Stimulated activated CD8-positive, alpha-beta memory T cell treated with anti-CD3 and anti-CD28 coated beads, Interleukin-7, amount 100 ng/mL, for 24 hours (primary cell): ENCODE measurements at regions not wholly inside any gene's neighbourhood (a gene's known extent, or its start where the extent isn't known, plus 50 kb on each side); places are given as distances from the start of the nearest gene placed in this dataset.
"Not testable (repeated sequence)": the region's sequence is repeated elsewhere in the genome, so short reads cannot be mapped to it uniquely, and the experiment has no call there.

ENCODE experiments used
- DNase-seq: peaks from one replicate; pipeline ENCODE4 v3.0.0-alpha.2; 2020; ENCODE audit warnings: low read depth

GRCh38 chr1:166305371-166305770, 138.6 kb upstream of the FAM78B start:
- DNase-seq = no peak

- DNase-seq = no peak
Measured at GRCh38 chr1:166307261-166308188, 140.7 kb upstream of the FAM78B start.

GRCh38 chr1:166316306-166316705, 149.5 kb upstream of the FAM78B start:
- DNase-seq = not testable (repeated sequence)

DNA sequence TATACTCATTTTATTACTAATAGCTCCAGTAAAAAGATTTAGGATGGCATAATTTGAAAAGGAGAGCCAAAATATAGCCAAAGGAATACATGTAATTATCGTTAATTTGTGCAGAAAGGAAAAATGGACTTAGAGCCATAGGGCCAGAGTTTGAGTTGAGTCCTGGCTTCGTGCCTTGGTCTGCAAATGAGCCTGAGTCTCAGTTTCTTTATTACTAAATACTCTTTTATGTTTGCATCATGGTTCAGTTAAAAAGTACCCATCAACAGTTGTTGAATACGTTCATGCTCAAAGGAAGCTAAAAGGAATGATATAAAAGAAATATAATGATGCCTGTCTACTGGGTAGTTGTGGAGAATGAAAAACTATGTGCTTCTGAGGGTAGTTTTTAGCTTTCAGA, 155.7 kb upstream of the FAM78B start:
- DNase-seq = no peak

- no peak for DNase-seq
Measured at GRCh38 chr1:166327886-166328285, 161.1 kb upstream of the FAM78B start.

DNA sequence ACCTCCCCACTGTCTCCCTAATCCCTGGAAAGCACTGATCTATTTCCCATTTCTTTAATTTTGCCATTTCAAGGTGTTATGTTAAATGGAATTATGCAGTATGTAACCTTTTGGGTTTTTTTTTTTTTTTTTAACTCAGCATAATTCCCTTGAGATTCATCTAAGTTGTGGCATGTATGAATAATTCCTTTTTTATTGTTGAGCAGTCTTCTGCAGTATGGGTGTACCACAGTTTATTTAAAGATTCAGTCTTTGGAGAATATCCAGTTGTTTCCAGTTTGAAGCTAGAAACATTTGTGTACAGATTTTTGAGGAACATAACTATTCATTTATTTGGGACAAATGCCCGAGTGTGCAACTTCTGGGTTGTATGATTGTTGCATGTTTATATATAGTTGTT, 162.2 kb upstream of the FAM78B start:
- no peak for DNase-seq

GRCh38 chr1:166330096-166330495, 163.3 kb upstream of the FAM78B start:
- no peak for DNase-seq

DNA sequence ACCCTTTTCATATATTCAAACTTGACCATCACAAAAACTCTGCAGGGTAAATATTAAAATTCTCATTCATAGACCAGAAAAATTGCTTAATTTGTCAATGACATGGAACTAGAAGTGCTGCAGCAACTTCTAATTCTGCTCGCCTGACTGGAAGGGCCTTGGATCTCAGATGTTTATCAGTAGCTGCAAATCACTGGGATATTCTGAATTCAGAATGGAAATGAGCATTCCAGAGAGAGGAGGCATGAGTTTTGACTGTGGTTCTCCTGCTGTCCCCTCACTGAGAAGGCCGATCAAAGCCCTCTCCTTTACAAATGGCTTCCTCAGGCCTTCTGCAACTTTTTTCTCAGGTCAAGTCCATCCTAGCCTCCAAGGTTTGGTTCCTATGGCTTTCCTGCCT, 171.3 kb upstream of the FAM78B start:
- DNase-seq = no peak

GRCh38 chr1:166340709-166341108, 173.9 kb upstream of the FAM78B start:
- no peak for DNase-seq

DNA sequence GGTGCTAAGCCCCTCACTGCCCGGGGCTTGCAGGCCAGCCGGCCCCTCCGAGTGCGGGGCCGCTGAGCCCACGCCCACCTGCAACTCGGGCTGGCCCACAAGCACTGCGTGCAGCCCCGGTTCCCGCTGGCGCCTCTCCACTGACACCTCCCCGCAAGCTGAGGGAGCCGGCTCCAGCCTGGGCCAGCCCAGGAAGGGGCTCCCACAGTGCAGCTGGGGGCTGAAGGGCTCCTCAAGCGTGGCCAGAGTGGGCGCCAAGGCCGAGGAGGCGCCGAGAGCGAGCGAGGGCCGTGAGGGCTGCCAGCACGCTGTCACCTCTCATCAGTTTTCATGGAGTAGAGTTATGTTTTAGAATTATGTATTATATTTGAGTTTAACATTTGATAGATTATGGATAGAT, 176.5 kb upstream of the FAM78B start:
- DNase-seq = no peak

DNA sequence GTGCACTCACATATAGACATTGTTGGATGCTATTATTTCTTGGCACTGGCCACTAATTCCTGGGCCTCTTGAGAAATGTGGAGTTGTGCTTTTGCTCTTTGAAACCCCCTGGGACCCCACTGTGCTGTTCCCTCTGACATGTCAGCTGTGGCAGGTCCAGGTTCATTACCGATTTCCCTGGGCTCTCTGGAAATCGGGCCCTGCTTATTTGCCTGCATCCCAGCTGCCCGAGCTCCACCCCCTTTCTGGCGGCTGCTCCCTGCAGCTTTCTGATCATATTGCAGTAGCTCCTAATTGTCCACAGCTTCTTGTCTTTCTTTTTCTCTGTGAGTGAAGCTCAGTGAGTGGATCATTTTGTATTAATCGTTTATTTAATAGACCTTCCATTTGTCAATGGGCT, 183.7 kb upstream of the FAM78B start:
- no peak for DNase-seq

DNA sequence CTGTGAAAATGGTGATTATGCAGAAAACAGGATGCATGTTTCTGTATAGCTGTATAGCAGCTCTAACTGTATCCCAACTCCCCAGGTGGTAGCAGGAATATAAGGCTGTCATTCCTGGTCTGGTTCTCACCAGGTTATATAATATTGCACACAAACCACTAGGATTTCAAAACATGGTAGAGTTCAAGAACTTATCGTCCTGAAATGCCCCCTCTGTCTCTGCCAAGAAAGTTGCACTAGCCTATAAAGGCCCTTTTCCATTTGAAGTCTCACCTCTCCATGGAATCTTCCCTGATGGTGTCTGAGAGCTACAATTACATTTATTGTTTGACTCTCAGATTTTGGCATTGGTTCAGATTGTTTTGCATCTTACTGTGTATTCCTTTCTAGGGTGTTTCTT, 184.9 kb upstream of the FAM78B start:
- no peak for DNase-seq

DNA sequence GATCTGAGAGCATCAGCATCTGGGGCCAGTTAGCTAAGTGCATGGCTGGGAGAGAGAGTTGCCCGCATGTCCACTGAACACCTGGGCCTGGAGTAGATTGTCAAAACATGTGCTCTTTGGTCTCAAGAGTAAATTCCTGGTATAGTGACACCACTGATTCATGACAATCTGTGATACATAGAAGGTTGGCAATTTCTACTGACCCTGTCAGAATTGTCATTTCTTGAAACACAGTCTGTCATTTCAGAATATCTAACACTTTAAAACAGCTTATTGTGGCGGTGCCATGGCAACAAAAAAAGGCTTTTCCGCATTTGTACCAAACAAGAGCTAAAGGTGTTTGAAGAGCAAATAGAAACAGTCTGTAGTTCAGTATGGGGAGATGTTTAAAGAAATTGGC, 186.4 kb upstream of the FAM78B start:
- no peak for DNase-seq

- DNase-seq = no peak
Measured at GRCh38 chr1:166354406-166354805, 187.6 kb upstream of the FAM78B start.

GRCh38 chr1:166365081-166365480, 198.3 kb upstream of the FAM78B start:
- DNase-seq = no peak

DNA sequence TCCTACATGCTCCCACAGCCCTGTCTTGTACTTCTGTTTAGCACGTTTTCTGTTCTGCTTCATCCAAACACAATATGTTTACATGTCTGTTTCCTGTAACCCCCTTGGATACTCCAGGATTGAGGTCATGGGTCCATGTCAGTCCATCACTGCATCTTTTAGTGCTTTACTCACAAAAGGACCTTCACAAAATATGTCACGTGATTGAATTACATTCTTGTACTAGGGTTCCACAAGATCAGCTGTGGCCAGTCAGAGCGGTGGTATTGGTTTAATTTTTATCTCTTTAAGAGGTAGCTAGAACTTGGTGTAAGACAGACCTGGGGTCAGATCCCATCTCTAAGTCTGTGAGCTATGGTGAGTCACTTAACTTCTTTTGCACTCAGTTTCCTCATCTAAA, 201.2 kb upstream of the FAM78B start:
- DNase-seq = no peak

- no peak for DNase-seq
Measured at GRCh38 chr1:166377896-166378295, 211.1 kb upstream of the FAM78B start.

DNA sequence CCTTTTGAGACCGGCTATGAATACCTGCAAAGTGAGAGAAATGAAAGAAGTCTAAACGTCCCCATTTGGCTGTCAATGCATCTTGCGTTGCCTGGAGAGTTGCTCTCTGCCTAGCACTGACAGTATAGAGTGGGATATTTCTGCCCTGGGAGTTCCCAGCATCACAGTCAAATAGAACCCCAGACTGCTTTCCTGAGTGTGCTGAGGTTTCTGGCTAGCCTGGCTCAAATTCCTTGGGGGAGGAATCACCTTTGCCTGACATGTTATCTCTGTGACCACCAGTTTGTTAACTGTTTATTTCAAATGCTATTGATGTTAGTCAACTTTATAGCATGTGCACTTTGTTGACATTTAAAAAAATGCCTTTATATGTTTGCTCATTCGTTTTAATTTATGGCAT, 212.0 kb upstream of the FAM78B start:
- no peak for DNase-seq

- DNase-seq = no peak
Measured at GRCh38 chr1:166379447-166379846, 212.6 kb upstream of the FAM78B start.

DNA sequence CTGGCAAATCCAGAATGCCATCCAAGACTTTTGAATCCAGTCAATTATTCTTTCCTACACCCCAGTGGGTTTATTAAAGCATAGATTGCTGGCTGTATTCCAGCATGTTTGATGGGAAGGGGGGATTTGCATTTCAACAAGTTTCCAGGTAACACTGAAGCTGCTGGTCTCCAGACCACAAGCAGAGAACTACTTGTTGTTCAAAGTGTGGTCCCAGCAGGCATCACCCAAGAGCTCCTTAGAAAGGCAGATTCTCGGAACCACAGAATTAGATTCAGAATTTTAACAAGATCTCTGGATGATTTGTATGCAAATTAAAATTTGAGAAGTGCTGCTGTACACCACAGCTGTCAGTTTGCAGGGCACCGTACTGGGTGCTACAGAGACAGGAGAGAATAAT, 216.3 kb upstream of the FAM78B start:
- no peak for DNase-seq

DNA sequence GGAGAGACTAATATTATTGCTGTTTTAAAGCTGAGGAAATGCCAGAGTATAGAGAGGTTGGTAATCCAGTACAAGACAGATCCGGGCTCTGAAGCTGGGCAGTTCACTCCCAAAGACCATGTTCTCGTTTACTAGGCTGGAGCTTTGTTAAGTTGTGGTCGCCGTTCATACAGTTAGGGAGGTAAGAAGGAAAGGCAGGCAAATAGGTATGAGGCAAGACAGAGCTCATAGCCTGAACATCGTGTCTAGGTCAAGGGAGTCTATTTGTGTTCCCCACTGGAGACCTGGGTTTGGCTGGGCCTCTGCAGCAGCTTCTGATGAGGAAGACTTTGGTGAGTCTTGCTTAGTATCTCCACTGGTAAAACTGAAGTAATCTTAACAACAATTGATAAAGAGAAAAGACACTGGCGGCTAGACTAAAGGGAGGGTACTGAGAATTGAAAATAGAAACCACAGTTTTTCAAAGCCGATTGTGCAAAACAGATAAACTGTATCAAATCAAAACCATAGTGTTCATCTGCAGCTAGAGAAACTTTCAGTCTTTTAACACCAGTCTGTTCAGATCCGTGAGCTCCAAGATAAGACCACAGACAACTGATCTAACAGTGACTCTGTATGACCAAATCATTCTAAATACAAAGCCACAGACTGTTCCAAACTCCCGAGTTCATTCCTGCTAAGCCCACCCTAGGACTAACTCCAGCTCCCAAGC, 217.0 kb upstream of the FAM78B start:
- no peak for DNase-seq

DNA sequence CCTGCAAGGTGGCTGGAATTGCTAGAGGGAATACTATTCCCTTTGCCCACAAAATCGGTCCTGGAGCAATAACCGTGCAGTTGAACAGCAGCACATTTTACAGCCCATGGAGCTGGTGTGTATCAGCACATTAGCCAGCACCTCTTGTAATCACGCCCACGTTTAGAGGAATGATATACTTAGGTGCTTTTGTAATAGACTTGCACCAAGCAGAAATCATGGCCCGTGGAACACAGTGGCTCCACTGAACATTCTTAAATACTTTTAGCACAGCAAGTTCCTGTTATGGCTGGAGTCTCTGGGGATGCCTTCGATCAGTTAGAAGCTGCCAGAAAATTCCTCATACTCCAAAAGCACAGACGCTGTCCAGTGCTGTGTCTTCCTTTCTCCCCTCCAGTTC, 218.1 kb upstream of the FAM78B start:
- DNase-seq = no peak

DNA sequence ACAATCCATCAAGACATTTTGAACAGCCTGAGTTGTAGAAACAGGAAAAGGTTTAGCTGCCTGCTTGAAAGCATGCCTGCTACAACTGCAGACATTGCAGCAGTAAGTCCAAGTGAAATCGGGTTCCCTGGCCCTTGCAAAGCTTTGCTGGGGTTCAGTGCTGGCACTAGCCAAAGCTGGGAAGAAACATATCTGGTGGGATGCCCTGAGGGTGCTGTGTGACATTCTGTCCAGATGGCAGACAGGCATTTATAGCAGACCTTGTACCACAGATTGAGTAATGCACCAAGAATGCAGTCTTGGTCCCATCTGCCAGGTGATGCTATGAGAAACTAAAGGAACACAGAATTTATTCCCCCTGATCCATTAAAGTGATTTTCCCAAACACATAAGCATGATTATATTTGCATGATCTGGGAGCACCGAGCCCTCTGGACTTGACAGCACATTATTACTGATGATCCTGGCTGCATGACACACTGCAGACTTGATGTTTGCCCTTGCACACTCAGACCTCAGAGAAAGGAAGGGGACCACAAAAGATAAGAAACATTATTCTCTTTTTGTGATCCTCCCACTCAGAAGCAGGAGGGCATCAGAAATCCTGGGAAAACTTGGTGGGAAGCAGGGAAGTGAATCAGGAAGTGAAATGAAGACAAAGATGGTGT, 223.7 kb upstream of the FAM78B start:
- no peak for DNase-seq
